Neural cell (in vitro differentiated cells): ENCODE measurements at regions not wholly inside any gene's neighbourhood (a gene's known extent, or its start where the extent isn't known, plus 50 kb on each side); places are given as distances from the start of the nearest gene placed in this dataset.

ENCODE experiments used
- H2AFZ ChIP-seq: fragments of 200-600, 300-800 bp; sonication (generic), shearing (Covaris generic); 2 replicates; pipeline ENCODE4 v1.6.0; 2014; ENCODE audit warnings: low read depth, mild to moderate bottlenecking, antibody characterized with exemption, low read length, moderate library complexity
- H3F3A ChIP-seq: fragments of 200-600 bp; shearing (Covaris generic); 2 replicates; pipeline ENCODE4 v1.6.1; 2016; ENCODE audit warnings: mild to moderate bottlenecking, moderate library complexity, mixed read lengths, antibody characterized with exemption, low read length; ENCODE audit not compliant: insufficient read depth, poor library complexity, severe bottlenecking
- H3K27ac ChIP-seq: fragments of 200-600, 300-800 bp; sonication (generic), shearing (Covaris generic); 2 replicates; pipeline ENCODE4 v1.5.1; 2014; ENCODE audit warnings: mild to moderate bottlenecking, low read length, moderate library complexity
- H3K27me3 ChIP-seq: fragments of 300-800, 200-600 bp; sonication (generic), shearing (Covaris generic); 2 replicates; pipeline ENCODE4 v1.6.0; 2014; ENCODE audit warnings: mild to moderate bottlenecking, low read depth, low read length, moderate library complexity; ENCODE audit not compliant: insufficient read depth
- H3K36me3 ChIP-seq: fragments of 300-800, 200-600 bp; sonication (generic), shearing (Covaris generic); 2 replicates; pipeline ENCODE4 v1.5.1; 2014; ENCODE audit warnings: mild to moderate bottlenecking, antibody characterized with exemption, low read length, moderate library complexity; ENCODE audit not compliant: insufficient read depth
- H3K4me2 ChIP-seq: fragments of 300-800, 200-600 bp; sonication (generic), shearing (Covaris generic); 2 replicates; pipeline ENCODE4 v1.6.0; 2014; ENCODE audit warnings: mild to moderate bottlenecking, low read length
- H3K4me3 ChIP-seq: fragments of 300-800, 200-600 bp; sonication (generic), shearing (Covaris generic); 2 replicates; pipeline ENCODE4 v1.5.1; 2014; ENCODE audit warnings: mild to moderate bottlenecking, low read length, moderate library complexity
- H3K79me2 ChIP-seq: fragments of 200-600 bp; shearing (Covaris generic); replicated peaks from 2 replicates; pipeline ENCODE4 v1.6.0; 2014; ENCODE audit warnings: mild to moderate bottlenecking, low read length, moderate library complexity; ENCODE audit not compliant: insufficient read depth
- H3K9ac ChIP-seq: fragments of 300-800, 200-600 bp; sonication (generic), shearing (Covaris generic); 2 replicates; pipeline ENCODE4 v1.6.1; 2016; ENCODE audit warnings: mild to moderate bottlenecking, low read length, mixed read lengths
- H3K9me2 ChIP-seq: fragments of 200-600 bp; shearing (Covaris generic); 2 replicates; pipeline ENCODE4 v1.6.1; 2016; ENCODE audit warnings: mild to moderate bottlenecking, low read length, mixed read lengths; ENCODE audit not compliant: insufficient read depth
- H3K9me3 ChIP-seq: fragments of 200-600, 300-800 bp; sonication (generic), shearing (Covaris generic); 2 replicates; pipeline ENCODE4 v1.6.1; 2016; ENCODE audit warnings: mild to moderate bottlenecking, mixed run types, low read length, moderate library complexity, mixed read lengths
- H4K20me1 ChIP-seq: fragments of 200-600 bp; shearing (Covaris generic); 2 replicates; pipeline ENCODE4 v1.6.1; 2016; ENCODE audit warnings: mild to moderate bottlenecking, mixed run types; ENCODE audit not compliant: insufficient read depth
- CTCF ChIP-seq: fragments of 450-650 bp; IDR thresholded peaks from 2 replicates; pipeline ENCODE4 v1.5.1; 2014; ENCODE audit warnings: antibody characterized with exemption, mild to moderate bottlenecking, moderate library complexity; ENCODE audit not compliant: poor library complexity, severe bottlenecking
- EP300 ChIP-seq: fragments of 450-650 bp; conservative IDR thresholded peaks from 2 replicates; pipeline ENCODE4 v1.6.1; 2014; ENCODE audit warnings: antibody characterized with exemption, mild to moderate bottlenecking, moderate library complexity; ENCODE audit not compliant: poor library complexity, severe bottlenecking
- EZH2 ChIP-seq: fragments of 200-600, 300-800 bp; shearing (Covaris generic), sonication (generic); IDR thresholded peaks from 2 replicates; pipeline ENCODE4 v1.6.1; 2014; ENCODE audit warnings: antibody characterized with exemption, low read length, borderline replicate concordance, mild to moderate bottlenecking; ENCODE audit not compliant: insufficient read depth, poor library complexity, severe bottlenecking
- MXI1 ChIP-seq: fragments of 450-650 bp; conservative IDR thresholded peaks from 2 replicates; pipeline ENCODE4 v1.6.1; 2014; ENCODE audit warnings: antibody characterized with exemption, mild to moderate bottlenecking; ENCODE audit not compliant: poor library complexity, severe bottlenecking
- POLR2AphosphoS5 ChIP-seq: IDR thresholded peaks from 2 replicates; pipeline ENCODE4 v1.6.1; 2012
- RAD21 ChIP-seq: fragments of 450-650 bp; conservative IDR thresholded peaks from 2 replicates; pipeline ENCODE4 v1.6.1; 2014; ENCODE audit warnings: antibody characterized with exemption, mild to moderate bottlenecking, moderate library complexity
- REST ChIP-seq: IDR thresholded peaks from 2 replicates; pipeline ENCODE4 v1.6.1; 2012; ENCODE audit warnings: borderline replicate concordance
- SMC3 ChIP-seq: fragments of 450-650 bp; conservative IDR thresholded peaks from 2 replicates; pipeline ENCODE4 v1.6.1; 2014; ENCODE audit warnings: antibody characterized with exemption, mild to moderate bottlenecking, moderate library complexity; ENCODE audit not compliant: poor library complexity
- TAF1 ChIP-seq: IDR thresholded peaks from 2 replicates; pipeline ENCODE4 v1.6.1; 2012; ENCODE audit warnings: low read depth

GRCh38 chr14:22271838-22272799, 316.9 kb downstream of the DAD1 start:
- no peak overlapping the region for H3K27ac ChIP-seq
- no peak overlapping the region for H2AFZ ChIP-seq
- TF ChIP-seq POLR2AphosphoS5 (no peak), CTCF (no peak), RAD21 (no peak), EZH2 (no peak), REST (no peak), TAF1 (no peak), EP300 (no peak), MXI1 (no peak), SMC3 (no peak)

GRCh38 chr14:22268875-22269274, 320.1 kb downstream of the DAD1 start:
- Histone ChIP-seq H3K79me2 (no peaks in the 10 kb centered on the region), H3K4me3 (no peak overlapping the region), H3K4me2 (no peak overlapping the region), H2AFZ (no peak overlapping the region), H3K9me3 (no peaks in the 10 kb centered on the region), H3K36me3 (no peaks in the 10 kb centered on the region), H3F3A (no peaks in the 10 kb centered on the region), H3K27ac (no peak overlapping the region), H3K9me2 (no peaks in the 10 kb centered on the region), H3K27me3 (no peaks in the 10 kb centered on the region), H3K9ac (no peak overlapping the region), H4K20me1 (no peaks in the 10 kb centered on the region)
- TF ChIP-seq EP300, result no peak
- TF ChIP-seq RAD21, result no peak
- no peak for TF ChIP-seq SMC3
- TF ChIP-seq MXI1, result no peak
- TF ChIP-seq EZH2, result no peak

More at GRCh38 chr14:22271838-22272799, 316.9 kb downstream of the DAD1 start:
- H3K4me2 ChIP-seq, result no peak overlapping the region
- no peaks in the 10 kb centered on the region for H3K9me2 ChIP-seq
- H3K9me3 ChIP-seq, result no peaks in the 10 kb centered on the region
- H3K27me3 ChIP-seq, result no peaks in the 10 kb centered on the region
- no peaks in the 10 kb centered on the region for H3F3A ChIP-seq
- no peak overlapping the region for H3K4me3 ChIP-seq
- no peaks in the 10 kb centered on the region for H3K36me3 ChIP-seq
- no peaks in the 10 kb centered on the region for H4K20me1 ChIP-seq
- no peaks in the 10 kb centered on the region for H3K79me2 ChIP-seq
- H3K9ac ChIP-seq, result no peak overlapping the region
